ENCODE measurements at regions not wholly inside any gene's neighbourhood (a gene's known extent, or its start where the extent isn't known, plus 50 kb on each side); places are given as distances from the start of the nearest gene placed in this dataset.

GRCh38 chr9:108351571-108351970, 504.2 kb downstream of the ACTL7B start:
- POLR2A ChIA-PET = no interaction called here
- no peak for ATAC-seq
- Histone ChIP-seq H3K4me2 (ENCODE audit: low read depth, low read length) (no peak overlapping the region), H3K27me3 (ENCODE audit: control insufficient read depth in 1 of 2, insufficient read depth in 2 of 2, low read length in 2 of 2) (peaks cover 0 to 3% of the 10 kb centered on the region in 2 experiments; a peak in 1 of 5 replicates), H3K79me2 (ENCODE audit: insufficient read depth, low read length) (no peaks in the 10 kb centered on the region), H3K27ac (ENCODE audit: extremely low read length, insufficient read depth, low read length) (no peak overlapping the region), H2AFZ (ENCODE audit: low read length) (no peak overlapping the region), H3K9me3 (ENCODE audit: low read length) (no peaks in the 10 kb centered on the region), H3K4me1 (ENCODE audit: insufficient read depth, low read length) (no peaks in the 10 kb centered on the region), H4K20me1 (ENCODE audit: insufficient read depth, low read length) (no peaks in the 10 kb centered on the region), H3K36me3 (replicated peaks in 1 of 2; ENCODE audit: control insufficient read depth in 1 of 2, insufficient read depth in 2 of 2, low read length in 2 of 2) (no peaks in the 10 kb centered on the region), H3K4me3 (replicated peaks in 1 of 3; ENCODE audit: insufficient read depth in 1 of 3, low read depth in 2 of 3, low read length in 3 of 3) (no peak overlapping the region), H3K9ac (ENCODE audit: insufficient read depth, low read depth, low read length) (no peak overlapping the region)
- FAIRE-seq = no peak
- BruUV-seq (replicated peaks) = no TSS peak
- in situ Hi-C loops (cut with HindIII; ENCODE audit: extremely low pct_ligation_motif_present, low pct_unique_long_range_greater_than_20kb) = no loop called here
- intact Hi-C loops (cut with micrococcal nuclease; ENCODE audit: unreplicated experiment) = no loop called here
- TF ChIP-seq ZNF792 (CRISPR knock-in tag; IDR thresholded peaks at IDR 0.05) (no peak), PHF8 (CRISPR knock-in tag; IDR thresholded peaks at IDR 0.05) (no peak), ZNF503 (CRISPR knock-in tag; IDR thresholded peaks at IDR 0.05) (no peak), ZNF460 (CRISPR knock-in tag; IDR thresholded peaks at IDR 0.05; ENCODE audit: borderline replicate concordance) (no peak), ZNF652 (CRISPR knock-in tag; IDR thresholded peaks at IDR 0.05; ENCODE audit: borderline replicate concordance, low read depth) (no peak), ZBTB3 (CRISPR knock-in tag; IDR thresholded peaks at IDR 0.05; ENCODE audit: borderline replicate concordance, low read depth) (no peak), NR2F1 (CRISPR knock-in tag; IDR thresholded peaks at IDR 0.05) (no peak), STAG1 (CRISPR knock-in tag; IDR thresholded peaks at IDR 0.05) (no peak), ZNF703 (CRISPR knock-in tag; IDR thresholded peaks at IDR 0.05; ENCODE audit: borderline replicate concordance) (no peak), EED (CRISPR knock-in tag; IDR thresholded peaks at IDR 0.05) (no peak), BRCA1 (CRISPR knock-in tag; IDR thresholded peaks at IDR 0.05) (no peak), CREB1 (IDR thresholded peaks at IDR 0.05) (no peak), CREB1 (CRISPR knock-in tag; IDR thresholded peaks at IDR 0.05) (no peak), ZXDC (CRISPR knock-in tag; IDR thresholded peaks at IDR 0.05) (no peak), SALL1 (CRISPR knock-in tag; IDR thresholded peaks at IDR 0.05) (no peak)
- CTCF ChIA-PET (ENCODE audit: low intra/inter-chr PET ratio, low total read pairs) = no interaction called here
- WGBS (ENCODE audit: low lambda C conversion rate) = 48% methylated on average over 5 of the region's 5 CpGs
- DNase-seq (ENCODE audit: low spot score) = no peak

Measured in HepG2 (cell line).